Activated T-helper 17 cell treated with anti-CD3 and anti-CD28 coated beads, Interleukin-2, amount 50 U/mL, for 72 hours (primary cell): ENCODE measurements at regions not wholly inside any gene's neighbourhood (a gene's known extent, or its start where the extent isn't known, plus 50 kb on each side); places are given as distances from the start of the nearest gene placed in this dataset.

Experiments
- ATAC-seq: fragments of 150-1000 bp; cut with Tn5 transposase; replicated peaks from 2 replicates; pipeline ENCODE4 v1.10.0; 2021; ENCODE audit warnings: mild to moderate bottlenecking, moderate library complexity
- H3K27ac Mint-ChIP-seq: one replicate; pipeline ENCODE4 v1.8.0; 2022; ENCODE audit warnings: mixed read lengths
- H3K27me3 Mint-ChIP-seq: one replicate; pipeline ENCODE4 v1.8.0; 2022; ENCODE audit warnings: mixed read lengths
- H3K36me3 Mint-ChIP-seq: one replicate; pipeline ENCODE4 v1.8.0; 2022; ENCODE audit warnings: low read depth, mild to moderate bottlenecking, mixed read lengths
- H3K4me1 Mint-ChIP-seq: one replicate; pipeline ENCODE4 v1.8.0; 2022; ENCODE audit warnings: mixed read lengths
- H3K4me3 Mint-ChIP-seq: one replicate; pipeline ENCODE4 v1.8.0; 2022; ENCODE audit warnings: mild to moderate bottlenecking, mixed read lengths
- H3K9me3 Mint-ChIP-seq: one replicate; pipeline ENCODE4 v1.8.0; 2022; ENCODE audit warnings: mixed read lengths

GRCh38 chr16:8299635-8300034 lies 290.7 kb downstream of the TMEM114 start:
- no peak for ATAC-seq
- no peaks in the 10 kb centered on the region for H3K4me1 Mint-ChIP-seq
- no peak overlapping the region for H3K27ac Mint-ChIP-seq
- no peaks in the 10 kb centered on the region for H3K36me3 Mint-ChIP-seq
- no peaks in the 10 kb centered on the region for H3K27me3 Mint-ChIP-seq
- no peak overlapping the region for H3K4me3 Mint-ChIP-seq
- H3K9me3 Mint-ChIP-seq: peaks cover 21% of the 10 kb centered on the region

- H3K27me3 Mint-ChIP-seq: no peaks in the 10 kb centered on the region
Observed at GRCh38 chr16:8295513-8296237, 294.6 kb downstream of the TMEM114 start.

GRCh38 chr16:8293413-8293812 lies 296.9 kb downstream of the TMEM114 start:
- Mint-ChIP-seq H3K9me3 (peaks cover 17% of the 10 kb centered on the region), H3K36me3 (no peaks in the 10 kb centered on the region), H3K4me3 (no peak overlapping the region), H3K4me1 (no peaks in the 10 kb centered on the region), H3K27ac (no peak overlapping the region), H3K27me3 (no peaks in the 10 kb centered on the region)
- ATAC-seq: no peak

More at GRCh38 chr16:8295513-8296237, 294.6 kb downstream of the TMEM114 start:
- Mint-ChIP-seq H3K4me1 (no peaks in the 10 kb centered on the region), H3K36me3 (no peaks in the 10 kb centered on the region), H3K27ac (no peak overlapping the region), H3K4me3 (no peak overlapping the region), H3K9me3 (peaks cover 18% of the 10 kb centered on the region)
- no peak for ATAC-seq

GRCh38 chr16:8292271-8292670 lies 298.0 kb downstream of the TMEM114 start:
- no peak overlapping the region for H3K4me3 Mint-ChIP-seq
- H3K4me1 Mint-ChIP-seq: no peaks in the 10 kb centered on the region
- peaks cover 9% of the 10 kb centered on the region for H3K9me3 Mint-ChIP-seq
- ATAC-seq: no peak
- H3K36me3 Mint-ChIP-seq: no peaks in the 10 kb centered on the region
- no peak overlapping the region for H3K27ac Mint-ChIP-seq
- H3K27me3 Mint-ChIP-seq: no peaks in the 10 kb centered on the region

GRCh38 chr16:8286348-8286747 lies 304.0 kb downstream of the TMEM114 start:
- Mint-ChIP-seq H3K9me3 (peaks cover 14% of the 10 kb centered on the region), H3K4me1 (no peaks in the 10 kb centered on the region), H3K27me3 (no peaks in the 10 kb centered on the region), H3K36me3 (no peaks in the 10 kb centered on the region), H3K27ac (no peak overlapping the region), H3K4me3 (no peak overlapping the region)
- ATAC-seq: no peak

GRCh38 chr16:8283195-8283594 lies 307.1 kb downstream of the TMEM114 start:
- Mint-ChIP-seq H3K36me3 (no peaks in the 10 kb centered on the region), H3K27ac (no peak overlapping the region)
- no peak for ATAC-seq

GRCh38 chr16:8278031-8278580 lies 312.2 kb downstream of the TMEM114 start:
- no peak for ATAC-seq
- Mint-ChIP-seq H3K4me3 (no peak overlapping the region), H3K9me3 (peaks cover 16% of the 10 kb centered on the region), H3K4me1 (no peaks in the 10 kb centered on the region), H3K27me3 (no peaks in the 10 kb centered on the region), H3K36me3 (no peaks in the 10 kb centered on the region), H3K27ac (no peak overlapping the region)

More at GRCh38 chr16:8283195-8283594, 307.1 kb downstream of the TMEM114 start:
- Mint-ChIP-seq H3K4me3 (no peak overlapping the region), H3K9me3 (peaks cover 18% of the 10 kb centered on the region), H3K27me3 (no peaks in the 10 kb centered on the region), H3K4me1 (no peaks in the 10 kb centered on the region)

- H3K9me3 Mint-ChIP-seq: peaks cover 9% of the 10 kb centered on the region
- ATAC-seq: no peak
- H3K27ac Mint-ChIP-seq: no peak overlapping the region
- H3K4me3 Mint-ChIP-seq: no peak overlapping the region
- no peaks in the 10 kb centered on the region for H3K27me3 Mint-ChIP-seq
- H3K36me3 Mint-ChIP-seq: no peaks in the 10 kb centered on the region
- no peaks in the 10 kb centered on the region for H3K4me1 Mint-ChIP-seq
Observed at GRCh38 chr16:8271344-8271743, 319.0 kb downstream of the TMEM114 start.

GRCh38 chr16:8262299-8262698 lies 328.0 kb downstream of the TMEM114 start:
- Mint-ChIP-seq H3K4me3 (no peak overlapping the region), H3K36me3 (no peaks in the 10 kb centered on the region), H3K9me3 (peaks cover 11% of the 10 kb centered on the region), H3K27ac (no peak overlapping the region), H3K4me1 (no peaks in the 10 kb centered on the region), H3K27me3 (no peaks in the 10 kb centered on the region)
- ATAC-seq: no peak

- no peaks in the 10 kb centered on the region for H3K27me3 Mint-ChIP-seq
- no peaks in the 10 kb centered on the region for H3K36me3 Mint-ChIP-seq
- H3K9me3 Mint-ChIP-seq: peaks cover 11% of the 10 kb centered on the region
- no peak overlapping the region for H3K27ac Mint-ChIP-seq
- ATAC-seq: no peak
- no peaks in the 10 kb centered on the region for H3K4me1 Mint-ChIP-seq
- H3K4me3 Mint-ChIP-seq: no peak overlapping the region
Observed at GRCh38 chr16:8260140-8260539, 330.2 kb downstream of the TMEM114 start.

- H3K27ac Mint-ChIP-seq: no peak overlapping the region
- H3K9me3 Mint-ChIP-seq: peaks cover 8% of the 10 kb centered on the region
- H3K4me1 Mint-ChIP-seq: no peaks in the 10 kb centered on the region
- no peaks in the 10 kb centered on the region for H3K36me3 Mint-ChIP-seq
- ATAC-seq: no peak
- H3K27me3 Mint-ChIP-seq: no peaks in the 10 kb centered on the region
- H3K4me3 Mint-ChIP-seq: no peak overlapping the region
Observed at GRCh38 chr16:8258523-8258922, 331.8 kb downstream of the TMEM114 start.

- no peaks in the 10 kb centered on the region for H3K27me3 Mint-ChIP-seq
- peaks cover 10% of the 10 kb centered on the region for H3K9me3 Mint-ChIP-seq
- ATAC-seq: no peak
- H3K27ac Mint-ChIP-seq: no peak overlapping the region
- H3K4me3 Mint-ChIP-seq: no peak overlapping the region
- H3K36me3 Mint-ChIP-seq: no peaks in the 10 kb centered on the region
- H3K4me1 Mint-ChIP-seq: no peaks in the 10 kb centered on the region
Observed at GRCh38 chr16:8257561-8257960, 332.8 kb downstream of the TMEM114 start.

GRCh38 chr16:8254405-8254804 lies 335.9 kb downstream of the TMEM114 start:
- peaks cover 10% of the 10 kb centered on the region for H3K9me3 Mint-ChIP-seq

GRCh38 chr16:8253718-8254117 lies 336.6 kb downstream of the TMEM114 start:
- Mint-ChIP-seq H3K36me3 (no peaks in the 10 kb centered on the region), H3K4me3 (no peak overlapping the region), H3K9me3 (peaks cover 13% of the 10 kb centered on the region), H3K27me3 (no peaks in the 10 kb centered on the region), H3K27ac (no peak overlapping the region), H3K4me1 (no peaks in the 10 kb centered on the region)
- no peak for ATAC-seq

More at GRCh38 chr16:8254405-8254804, 335.9 kb downstream of the TMEM114 start:
- no peak overlapping the region for H3K27ac Mint-ChIP-seq
- H3K36me3 Mint-ChIP-seq: no peaks in the 10 kb centered on the region
- ATAC-seq: no peak
- no peak overlapping the region for H3K4me3 Mint-ChIP-seq
- H3K4me1 Mint-ChIP-seq: no peaks in the 10 kb centered on the region
- H3K27me3 Mint-ChIP-seq: no peaks in the 10 kb centered on the region

- no peak for ATAC-seq
- H3K9me3 Mint-ChIP-seq: peaks cover 13% of the 10 kb centered on the region
- no peak overlapping the region for H3K27ac Mint-ChIP-seq
- H3K27me3 Mint-ChIP-seq: no peaks in the 10 kb centered on the region
- no peak overlapping the region for H3K4me3 Mint-ChIP-seq
- H3K36me3 Mint-ChIP-seq: no peaks in the 10 kb centered on the region
- no peaks in the 10 kb centered on the region for H3K4me1 Mint-ChIP-seq
Observed at GRCh38 chr16:8251727-8252126, 338.6 kb downstream of the TMEM114 start.
